HG02870 (cell line): ENCODE measurements at regions not wholly inside any gene's neighbourhood (a gene's known extent, or its start where the extent isn't known, plus 50 kb on each side); places are given as distances from the start of the nearest gene placed in this dataset.
A peak's percentile ranks its signal among the peaks of the same experiment; 100 is the strongest.

Experiments
- ATAC-seq: cut with Tn5 transposase; IDR thresholded peaks from one replicate; pipeline ENCODE4 v1.9.1; 2021; ENCODE audit warnings: mild to moderate bottlenecking, moderate library complexity; ENCODE audit not compliant: unreplicated experiment

DNA sequence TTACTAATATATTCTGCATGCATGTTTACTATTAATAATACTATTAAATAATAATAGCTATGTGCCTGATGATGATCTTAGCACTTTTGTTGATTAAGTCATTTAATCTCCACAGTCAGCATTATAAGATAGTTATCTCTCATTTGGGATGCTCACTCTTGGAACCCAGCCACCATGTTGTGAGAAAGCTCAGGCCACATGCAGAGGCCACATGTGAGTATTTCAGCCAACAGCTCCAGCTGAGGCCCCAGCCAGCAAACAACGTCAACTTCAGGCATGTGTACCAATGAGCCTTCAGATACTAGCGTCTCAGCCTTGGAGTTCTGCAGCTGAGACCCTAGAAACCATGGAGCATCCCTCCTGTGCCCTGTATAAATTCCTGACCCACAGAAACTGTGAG is 798.1 kb upstream of the LRRC4C start:
- ATAC-seq: no peak

DNA sequence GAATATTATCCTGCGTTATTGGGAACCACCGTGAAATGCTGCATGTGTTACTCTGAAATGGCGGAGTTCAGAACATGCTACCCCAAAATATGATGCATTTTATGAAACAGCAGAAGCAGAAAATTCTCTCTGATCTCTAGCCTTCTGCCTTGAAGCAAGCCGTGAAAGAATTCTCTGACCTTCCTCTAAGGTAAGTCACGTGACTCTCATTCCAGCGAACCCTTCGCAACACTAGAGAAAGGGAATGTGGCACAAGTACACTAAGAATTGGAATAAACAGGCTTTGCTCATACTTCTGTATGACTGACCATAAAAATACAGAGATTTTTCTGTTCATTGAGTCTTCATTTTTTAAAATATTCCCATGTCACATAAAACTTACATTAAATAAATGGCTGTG is 805.6 kb upstream of the LRRC4C start:
- no peak for ATAC-seq

DNA sequence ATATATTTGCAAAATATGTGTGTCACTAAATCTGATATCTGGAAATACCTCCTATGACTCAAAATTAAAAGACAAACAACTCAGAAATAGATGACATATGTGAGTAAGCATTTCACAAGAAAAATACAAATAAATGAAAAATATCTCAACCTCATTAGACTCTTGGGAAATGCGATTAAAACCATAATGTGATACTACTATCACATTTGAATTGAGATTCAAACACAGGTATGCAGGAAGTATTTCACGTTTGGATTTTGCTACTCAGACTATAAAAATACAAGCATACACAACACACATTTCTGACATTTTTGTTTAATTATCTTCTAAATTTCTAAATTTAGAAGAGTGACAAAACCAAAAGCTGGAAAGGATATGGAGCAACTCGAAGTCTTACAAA is 811.9 kb upstream of the LRRC4C start:
- no peak for ATAC-seq

DNA sequence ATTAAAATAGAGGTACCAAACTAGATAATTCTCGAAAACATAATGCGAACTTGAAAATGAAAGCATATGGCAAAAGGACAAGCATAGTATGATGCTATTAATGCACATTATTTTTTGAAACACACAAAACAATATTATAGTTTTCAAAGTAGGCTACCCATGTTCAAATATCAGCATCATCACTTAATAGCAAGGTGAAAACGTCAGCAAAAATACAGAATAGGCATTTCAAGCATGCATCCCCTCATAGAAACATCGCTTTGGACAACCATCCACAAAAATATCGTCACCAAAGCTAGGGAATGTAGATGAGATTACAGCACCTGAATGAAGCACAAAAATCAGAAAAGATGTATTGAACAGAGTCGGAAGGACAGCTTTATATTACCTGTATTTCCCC is 814.5 kb upstream of the LRRC4C start:
- ATAC-seq: no peak

DNA sequence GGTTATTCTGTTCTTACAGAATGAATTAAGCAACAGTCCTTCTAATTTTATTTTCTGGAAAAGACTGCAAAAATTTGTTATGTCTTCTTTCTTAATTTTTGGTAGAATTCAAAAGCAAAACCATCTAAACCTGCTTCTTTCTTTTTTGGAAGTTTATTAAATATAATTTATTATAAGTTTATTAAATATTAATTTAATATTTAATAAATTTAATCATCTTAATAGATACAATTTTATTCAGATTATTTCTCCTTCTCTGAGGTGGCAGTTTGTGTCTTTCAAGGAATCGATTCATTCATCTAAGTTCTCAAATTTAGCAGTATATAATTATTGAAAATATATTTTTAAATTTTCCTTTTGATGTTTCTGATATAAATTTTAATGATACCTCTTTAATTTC is 837.5 kb upstream of the LRRC4C start:
- no peak for ATAC-seq

DNA sequence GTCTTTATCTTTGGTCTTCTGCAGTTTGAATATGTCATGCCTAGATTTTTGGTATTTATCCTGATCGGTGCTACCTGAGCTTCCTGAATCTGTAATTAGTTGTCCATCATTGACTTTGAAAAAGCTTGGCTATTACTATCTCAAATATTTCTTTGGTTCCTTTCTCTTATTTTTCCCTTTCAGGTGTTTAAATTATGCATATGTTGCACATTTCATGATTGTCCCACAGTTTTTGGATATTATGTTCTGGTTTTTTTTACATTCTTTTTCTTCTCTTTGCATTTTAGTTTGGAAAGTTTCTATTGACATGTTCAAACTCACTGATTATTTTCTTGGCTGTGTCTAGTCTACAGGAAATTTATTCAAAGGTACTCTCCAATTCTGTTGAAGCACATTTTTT is 840.3 kb upstream of the LRRC4C start:
- ATAC-seq: no peak

DNA sequence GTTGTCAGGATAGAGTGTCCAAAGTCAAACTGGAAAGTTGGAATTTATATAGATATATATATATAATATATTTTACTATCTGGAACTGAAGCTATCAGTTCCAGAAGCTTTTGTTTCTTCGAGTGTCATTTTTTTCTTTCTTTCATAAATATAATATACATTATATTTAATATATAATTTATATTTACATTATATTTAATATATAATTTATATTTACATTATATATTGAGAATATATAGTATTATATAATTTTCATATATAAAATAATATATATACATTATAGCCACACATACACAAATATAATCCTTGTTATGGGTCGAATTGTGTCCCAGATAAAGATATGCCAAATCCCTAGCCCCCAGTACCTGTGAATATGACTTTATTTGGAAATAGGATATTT is 842.3 kb upstream of the LRRC4C start:
- ATAC-seq: no peak

DNA sequence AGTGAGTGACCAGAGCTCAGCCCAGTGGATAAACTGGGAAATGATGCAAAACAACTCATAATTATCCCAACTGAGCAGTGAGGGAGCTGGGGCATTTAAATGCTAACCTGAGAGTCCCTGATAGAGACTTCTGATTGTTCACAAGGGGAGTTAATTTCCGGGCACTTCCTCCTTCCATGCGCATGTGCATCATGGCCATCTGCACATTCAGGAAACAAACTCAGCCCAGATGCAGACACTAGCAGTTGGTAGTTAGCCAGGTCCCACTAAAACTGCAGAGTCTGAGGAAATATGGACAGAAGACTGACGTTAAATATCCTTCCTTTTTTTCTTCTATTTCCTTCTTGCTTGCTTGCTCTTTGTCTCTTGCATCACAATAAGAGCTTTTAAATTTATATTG is 852.1 kb upstream of the LRRC4C start:
- no peak for ATAC-seq

DNA sequence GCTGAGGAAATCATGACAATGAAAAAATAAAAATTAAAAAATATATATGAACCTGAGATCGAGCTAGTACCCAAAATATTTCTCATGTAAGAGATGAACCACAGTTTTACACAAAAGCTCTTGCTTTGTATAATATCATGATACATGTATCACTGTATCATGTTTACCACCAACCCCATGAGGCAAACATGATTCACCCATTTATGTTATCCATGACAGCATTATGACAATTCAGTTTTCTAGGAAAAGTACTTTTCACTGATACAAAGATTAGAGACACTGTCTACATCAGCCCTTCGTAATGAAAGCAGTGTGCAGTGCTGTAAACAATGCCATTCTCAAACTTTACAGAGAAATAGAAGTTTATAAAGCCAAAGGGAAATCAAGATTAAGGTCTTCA is 852.5 kb upstream of the LRRC4C start:
- no peak for ATAC-seq

DNA sequence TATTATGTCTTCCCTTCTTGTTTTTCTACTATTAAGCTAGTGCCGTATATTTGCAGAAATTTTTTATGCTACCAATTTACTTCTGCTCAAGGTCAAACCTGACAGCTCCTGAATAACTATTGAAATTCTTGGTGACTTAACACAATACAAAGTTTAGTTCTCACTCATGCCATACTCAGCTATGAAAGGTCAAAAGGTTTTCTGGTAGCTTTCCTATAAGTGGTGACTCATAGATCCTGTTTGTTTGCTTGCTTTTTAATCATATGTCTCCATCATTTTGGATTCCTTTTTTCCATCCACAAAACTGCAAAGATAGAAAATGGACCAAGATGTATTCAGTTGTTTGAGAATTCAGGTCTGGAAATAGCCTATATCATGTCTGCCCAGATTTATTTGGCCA is 855.8 kb upstream of the LRRC4C start:
- ATAC-seq: no peak

DNA sequence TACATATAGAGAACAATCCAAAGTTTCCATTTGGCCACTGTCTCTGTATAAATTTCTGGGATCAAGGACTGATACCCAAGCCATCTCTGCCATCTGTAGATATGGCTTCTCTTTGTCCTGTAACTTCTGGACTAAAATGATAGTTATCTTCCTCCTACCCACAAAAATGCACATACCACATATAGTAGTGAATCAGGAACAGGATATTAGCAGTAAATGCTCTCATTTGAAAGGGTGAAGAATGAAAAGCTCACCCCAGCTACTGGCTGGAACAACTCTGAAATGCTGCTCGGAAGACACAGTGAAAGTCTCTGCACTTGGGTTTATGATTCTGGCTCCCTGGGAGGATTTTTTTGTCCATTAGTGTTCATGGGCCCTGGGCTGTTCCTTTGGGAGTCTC is 856.4 kb upstream of the LRRC4C start:
- ATAC-seq: no peak

DNA sequence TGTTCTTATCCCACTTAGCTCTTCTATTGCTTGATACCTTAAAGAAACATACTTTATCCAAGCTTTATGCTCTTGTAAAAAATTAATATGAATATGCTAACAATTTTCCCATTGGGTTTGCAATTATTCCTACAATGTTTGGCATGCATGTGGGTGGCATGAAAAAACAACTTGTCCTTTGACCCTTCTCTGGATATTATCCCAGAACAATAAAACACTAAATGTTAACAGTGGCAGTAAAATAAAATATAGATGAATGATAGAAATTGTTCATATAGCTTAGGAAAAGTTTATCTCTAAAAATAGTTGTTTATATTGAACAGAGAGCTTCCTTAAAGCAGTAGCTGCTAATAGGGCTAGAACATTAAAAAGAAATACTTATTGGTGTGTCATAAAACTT is 860.5 kb upstream of the LRRC4C start:
- ATAC-seq: no peak

DNA sequence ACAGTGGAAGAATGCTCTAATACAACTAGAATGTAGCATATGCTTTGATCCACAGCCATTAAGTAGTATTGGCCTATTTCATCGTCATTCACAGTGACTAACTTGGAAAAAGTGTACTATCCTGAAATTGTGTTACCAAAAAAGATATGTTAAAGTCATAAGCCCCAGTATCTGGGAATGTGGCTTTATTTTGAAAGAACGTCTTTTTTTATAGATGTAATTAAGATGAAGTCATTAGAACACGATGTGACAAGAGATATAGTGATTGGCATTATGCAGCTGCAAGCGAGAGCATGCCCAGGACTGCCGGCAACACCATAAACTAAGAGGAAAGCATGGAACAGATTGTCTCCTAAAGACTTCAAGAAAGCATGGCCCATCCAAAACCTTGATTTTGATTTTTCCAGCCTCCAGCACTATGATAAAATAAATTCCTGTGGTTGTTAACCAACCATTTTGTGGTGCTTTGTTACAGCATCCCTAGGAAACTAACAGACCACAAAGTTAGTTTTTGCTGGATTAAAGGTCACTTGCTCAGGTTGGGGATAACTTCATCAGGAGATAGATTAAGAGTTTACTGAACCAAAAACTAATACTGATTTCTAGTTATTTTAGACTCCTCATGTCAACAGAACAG is 870.6 kb upstream of the LRRC4C start:
- ATAC-seq: no peak

DNA sequence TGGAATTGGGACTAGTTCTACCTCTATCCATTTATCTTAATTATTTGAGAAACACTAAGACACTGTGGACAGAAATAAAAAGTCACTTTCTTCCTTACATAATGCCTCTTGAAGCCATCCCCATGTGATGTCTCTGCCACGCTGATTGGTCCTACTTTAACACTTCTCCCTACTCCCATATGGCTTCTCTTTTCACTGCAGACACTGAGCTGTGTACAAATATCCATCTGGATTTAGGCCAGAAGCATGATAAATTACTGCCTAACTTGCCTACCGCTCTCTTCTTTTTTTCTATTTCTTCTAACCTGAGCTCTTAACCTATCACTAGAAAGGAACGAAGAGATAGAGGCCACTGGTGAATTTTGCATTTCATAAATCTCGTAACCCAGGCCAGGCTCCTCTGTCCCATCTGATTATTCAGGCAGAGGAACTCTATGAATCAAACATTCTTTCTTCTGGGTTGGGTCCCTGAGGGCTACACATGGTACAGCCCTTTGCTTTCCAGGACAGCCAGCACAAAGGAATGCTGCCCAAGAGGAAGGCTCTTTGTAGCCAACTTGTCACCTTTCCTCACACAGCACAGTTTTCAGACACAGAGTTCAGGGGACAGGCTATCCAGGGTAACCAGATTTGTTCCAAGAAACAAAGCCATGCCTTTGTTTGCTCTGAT is 878.5 kb upstream of the LRRC4C start:
- ATAC-seq: no peak

DNA sequence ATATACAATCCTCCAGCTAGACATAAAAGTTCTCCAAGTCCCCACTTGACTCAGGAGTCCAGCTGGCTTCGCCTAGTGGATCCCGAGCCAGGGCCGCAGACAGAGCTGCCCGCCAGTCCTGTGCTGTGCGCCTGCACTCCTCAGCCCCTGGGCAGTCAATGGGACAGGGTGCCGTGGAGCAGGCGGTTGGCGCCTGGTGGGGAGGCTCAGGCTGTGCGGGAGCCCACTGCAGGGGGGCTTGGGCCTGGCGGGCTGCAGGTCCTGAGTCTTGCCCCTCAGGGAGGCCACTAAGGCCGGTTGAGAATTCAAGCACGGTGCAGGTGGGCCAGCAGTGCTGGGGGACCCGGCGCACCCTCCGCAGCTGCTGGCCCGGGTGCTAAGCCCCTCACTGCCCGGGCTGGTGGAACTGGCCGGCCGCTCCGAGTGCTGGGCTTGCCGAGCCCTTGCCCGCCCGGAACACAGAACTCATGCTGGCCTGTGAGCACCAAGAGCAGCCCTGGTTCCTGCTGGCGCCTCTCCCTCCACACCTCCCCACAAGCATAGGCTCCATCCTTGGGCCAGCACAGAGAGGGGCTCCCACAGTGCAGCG is 884.8 kb upstream of the LRRC4C start:
- ATAC-seq: no peak

DNA sequence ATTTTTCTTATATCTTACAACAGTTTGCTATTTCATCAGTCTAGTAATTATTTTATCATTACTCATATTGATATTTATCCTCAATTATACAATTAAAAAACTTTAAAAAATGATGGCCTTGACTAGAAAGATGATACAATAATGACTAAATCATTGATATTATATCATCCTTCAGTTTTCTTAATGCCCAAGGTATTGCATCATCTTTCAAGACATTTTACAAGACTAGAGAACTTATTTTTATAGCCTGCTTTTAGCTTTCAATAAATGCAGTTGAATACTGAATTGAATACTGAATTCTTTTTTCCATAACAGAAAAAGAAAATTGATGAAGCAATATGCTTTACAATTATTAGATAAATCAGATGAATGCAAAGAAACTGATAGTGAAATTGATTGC is 886.5 kb upstream of the LRRC4C start:
- no peak for ATAC-seq

DNA sequence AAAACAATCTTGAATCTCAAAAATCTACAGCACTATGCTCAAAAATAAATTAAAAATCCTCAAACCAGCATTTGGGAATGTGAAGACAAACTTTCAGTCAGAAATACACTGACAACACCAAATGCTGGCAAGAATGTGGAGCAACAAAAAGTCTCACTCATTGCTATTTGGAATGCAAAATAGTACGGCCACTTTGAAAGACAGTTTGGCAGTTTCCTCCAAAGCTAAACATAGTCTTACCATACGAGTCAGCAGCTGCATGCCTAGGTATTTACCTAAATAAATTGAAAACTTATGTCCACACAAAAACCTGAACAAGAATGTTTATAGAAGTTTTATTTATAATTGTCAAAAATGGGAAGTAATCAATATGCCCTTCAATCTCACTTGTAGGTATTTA is 904.2 kb upstream of the LRRC4C start:
- no peak for ATAC-seq

DNA sequence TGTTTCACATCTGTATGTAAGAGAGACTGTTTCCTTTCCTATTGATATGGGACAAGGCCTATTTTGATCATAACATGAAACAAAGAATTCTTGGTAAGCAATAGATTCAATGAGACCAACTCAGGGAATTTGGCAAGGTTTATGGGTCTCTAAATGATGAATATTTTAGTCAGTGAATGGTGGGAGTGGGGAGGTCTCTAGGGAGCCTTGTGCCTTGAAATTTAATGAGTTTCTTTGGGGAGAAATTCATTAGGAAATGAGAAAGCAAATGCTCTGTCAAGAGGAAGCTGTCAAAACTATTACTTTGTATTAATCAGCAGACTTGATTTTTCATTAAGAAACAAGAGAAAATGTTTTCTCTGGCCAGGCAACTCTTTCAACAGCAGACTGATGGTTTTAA is 921.7 kb upstream of the API5 start:
- ATAC-seq: no peak

DNA sequence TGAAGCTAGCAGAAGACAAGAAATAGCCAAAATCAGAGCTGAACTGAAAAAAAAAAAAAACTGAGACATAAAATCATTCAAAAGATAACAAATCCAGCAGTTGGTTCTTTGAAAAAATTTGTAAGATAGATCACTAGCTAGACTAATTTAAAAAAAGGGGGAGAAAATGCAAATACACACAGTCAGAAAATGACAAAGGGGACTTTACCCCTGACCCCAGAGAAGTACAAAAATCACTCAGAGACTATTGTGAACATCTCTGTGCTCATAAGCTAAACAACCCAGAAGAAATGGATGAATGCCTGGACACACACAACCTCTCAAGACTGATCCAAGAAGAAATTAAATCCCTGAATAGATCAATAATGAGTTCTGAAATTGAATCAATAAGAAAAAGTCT is 914.3 kb upstream of the API5 start:
- no peak for ATAC-seq

DNA sequence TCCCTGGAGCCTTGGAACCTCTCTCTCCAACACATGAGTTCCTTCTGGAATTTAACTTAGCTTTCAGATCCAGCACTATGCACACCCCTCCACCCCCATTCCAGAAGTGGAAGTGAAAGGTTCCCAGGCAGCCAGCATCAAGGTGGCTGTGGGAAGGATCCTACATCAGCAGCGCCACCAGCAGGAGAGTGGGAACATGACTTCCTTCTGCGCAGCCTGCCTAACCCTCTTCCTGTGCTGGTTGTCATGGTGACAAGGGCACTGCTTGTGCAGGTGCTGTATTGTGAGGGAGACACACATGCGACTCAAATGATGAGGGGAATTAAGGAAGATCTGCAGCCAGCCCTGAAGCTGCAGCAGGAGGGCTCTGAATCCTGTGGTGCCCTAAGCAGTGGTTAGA is 904.5 kb upstream of the API5 start:
- ATAC-seq: no peak

DNA sequence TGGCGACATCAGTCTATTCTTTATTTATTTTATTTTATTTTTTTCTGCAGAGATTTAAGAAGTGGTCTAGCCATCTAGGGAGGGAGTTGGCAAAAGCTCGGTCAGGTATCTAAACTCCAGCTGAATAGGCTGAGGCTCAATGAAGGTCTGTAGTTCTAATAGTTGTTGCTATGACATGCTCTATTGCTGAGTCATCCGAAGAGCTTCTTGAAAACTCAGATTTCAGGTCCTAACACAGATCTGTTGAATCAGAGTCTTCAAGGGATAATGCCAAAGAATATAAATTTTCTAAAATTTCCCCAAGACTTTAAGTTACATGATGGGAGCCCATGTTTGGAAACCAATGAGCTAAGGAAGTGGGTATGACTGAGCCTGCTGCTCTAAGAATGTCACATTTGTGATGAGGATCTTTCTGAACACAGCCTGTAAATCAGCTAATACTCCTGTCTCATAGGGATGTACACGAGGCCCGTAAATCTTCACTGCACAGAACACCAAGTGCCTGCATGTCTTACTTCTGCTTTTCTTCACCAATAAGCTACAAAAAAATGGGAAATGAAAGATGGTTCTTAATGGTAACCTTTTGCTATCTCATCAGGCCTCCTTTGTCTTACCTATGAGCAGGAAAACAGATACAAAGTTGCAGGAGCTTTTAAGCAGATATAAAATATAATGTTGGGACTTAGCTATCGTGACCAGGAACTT is 901.4 kb upstream of the API5 start:
- ATAC-seq: peak; percentile 89

DNA sequence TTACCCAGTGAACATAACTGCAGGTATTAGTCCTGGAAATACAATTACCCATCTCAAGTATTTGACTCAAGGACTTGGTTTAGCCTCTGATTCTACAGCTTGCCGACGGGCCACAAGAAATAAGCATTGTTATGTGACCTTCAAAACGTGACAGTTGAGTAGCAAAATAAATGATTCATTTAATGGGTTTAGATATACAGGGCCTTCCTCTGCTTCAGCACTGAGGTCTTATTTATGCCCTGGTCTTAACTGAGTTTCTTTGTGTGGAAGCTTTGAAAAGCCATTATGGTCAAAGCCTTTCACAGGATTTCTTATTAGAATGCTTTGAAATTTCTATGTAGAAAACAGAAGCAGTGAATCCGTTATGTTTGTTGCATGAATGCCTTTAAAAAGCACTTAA is 899.2 kb upstream of the API5 start:
- no peak for ATAC-seq
